ENCODE measurements at regions not wholly inside any gene's neighbourhood (a gene's known extent, or its start where the extent isn't known, plus 50 kb on each side); places are given as distances from the start of the nearest gene placed in this dataset.

- H3K79me1 ChIP-seq (ENCODE audit: low read depth, low read length): no peaks in the 10 kb centered on the region
- no peak overlapping the region for H3K4me2 ChIP-seq (ENCODE audit: insufficient read depth in 1 of 2, low read depth in 2 of 2, low read length in 2 of 2)
- H4K8ac ChIP-seq (ENCODE audit: extremely low read depth, insufficient read depth, low read length): no peak overlapping the region
- ChIA-PET CTCF (ENCODE audit: partially characterized antibody) (interaction anchor here (0.9 to 1.1 kb wide), 3 partner anchors 11 to 130 kb away, joined by 3 to 4 read pairs (median 3); no protein-coding TSS in a partner anchor), POLR2A (ENCODE audit: partially characterized antibody) (no interaction called here)
- H3K18ac ChIP-seq (ENCODE audit: extremely low read depth, low read length): no peak overlapping the region
- no peak overlapping the region for H2BK12ac ChIP-seq (ENCODE audit: low read depth, low read length)
- H2AK5ac ChIP-seq (ENCODE audit: low read depth, low read length): no peak overlapping the region
- H4K20me1 ChIP-seq (replicated peaks in 1 of 2; ENCODE audit: control insufficient read depth in 1 of 2, insufficient read depth in 2 of 2, low read length in 2 of 2): peaks cover 0 to 6% of the 10 kb centered on the region in 2 experiments
- no peaks in the 10 kb centered on the region for H3K79me2 ChIP-seq (ENCODE audit: control insufficient read depth in 1 of 2, insufficient read depth in 2 of 2, low read length in 2 of 2)
- no peak overlapping the region for H3K56ac ChIP-seq (replicated peaks; ENCODE audit: insufficient read length, low read depth, low read length)
- no peaks in the 10 kb centered on the region for H3K4me1 ChIP-seq (replicated peaks in 1 of 4; ENCODE audit: control insufficient read depth in 3 of 4, insufficient read depth in 4 of 4, low read length in 3 of 4)
- no peak for FAIRE-seq
- H3K27me3 ChIP-seq (replicated peaks in 1 of 4; ENCODE audit: control insufficient read depth in 3 of 4, extremely low read depth in 1 of 4, insufficient read depth in 3 of 4, low read length in 3 of 4): 0 out of 7 replicates have a peak, but pooled peaks cover 0 to 3% (median 0%) of the 10 kb centered on the region in 4 experiments
- H2BK20ac ChIP-seq (ENCODE audit: low read length): no peak overlapping the region
- no peak overlapping the region for H3K4me3 ChIP-seq (ENCODE audit: extremely low read depth in 1 of 4, insufficient read depth in 2 of 4, low read depth in 3 of 4, low read length in 4 of 4)
- TF ChIP-seq SIRT6 (IDR thresholded peaks at IDR 0.05; ENCODE audit: low read length): no peak
- no peak for TF ChIP-seq GTF2F1 (IDR thresholded peaks at IDR 0.05; ENCODE audit: borderline replicate concordance, low read depth, low read length)
- H3K9me3 ChIP-seq (ENCODE audit: insufficient read depth in 2 of 2, low read depth in 1 of 2, low read length in 1 of 2): no peaks in the 10 kb centered on the region
- no peak for DNase-seq (ENCODE audit: low read depth in 1 of 2, low spot score in 2 of 2)
- H2AFZ ChIP-seq (ENCODE audit: low read length): no peak overlapping the region
- H3K14ac ChIP-seq (ENCODE audit: insufficient read length): no peak overlapping the region
- H3K23ac ChIP-seq (ENCODE audit: insufficient read length): no peak overlapping the region
- H3K36me3 ChIP-seq (ENCODE audit: control insufficient read depth in 2 of 4, insufficient read depth in 4 of 4, low read length in 3 of 4): no peaks in the 10 kb centered on the region
- H3K27ac ChIP-seq (ENCODE audit: low read depth, low read length): no peak overlapping the region
- H4K91ac ChIP-seq (replicated peaks; ENCODE audit: insufficient read length, low read length): no peak overlapping the region
- no peak overlapping the region for H3K9ac ChIP-seq (replicated peaks in 1 of 4; ENCODE audit: extremely low read depth in 1 of 4, low read depth in 3 of 4, low read length in 3 of 4)
- H2BK120ac ChIP-seq (replicated peaks; ENCODE audit: low read depth, low read length): no peak overlapping the region
- H3K23me2 ChIP-seq (ENCODE audit: low read depth, low read length): peaks cover 9% of the 10 kb centered on the region; the same call in 1 of the 2 replicates
- H2BK5ac ChIP-seq (ENCODE audit: low read depth, low read length): no peak overlapping the region
- 81% methylated on average over 8 of the region's 8 CpGs; no CpG with 5 or more reads in 1 of the 2 experiments for WGBS, 2 experiments (ENCODE audit: extremely low coverage in 1 of 2, insufficient coverage in 1 of 2, insufficient read length in 1 of 2, insufficient replicate concordance in 2 of 2, low coverage in 1 of 2, low lambda C conversion rate in 2 of 2, missing lambda C conversion rate in 1 of 2)
- H4K5ac ChIP-seq (ENCODE audit: insufficient read length, low read depth, low read length): no peak overlapping the region
- no peak overlapping the region for H2BK15ac ChIP-seq (ENCODE audit: low read length)
- no peak overlapping the region for H3K4ac ChIP-seq (replicated peaks; ENCODE audit: insufficient read length, low read depth, low read length)
Measured at GRCh38 chr1:18052671-18053070, 54.9 kb upstream of the IGSF21 start.
